WTC11 (cell line): ENCODE measurements at regions not wholly inside any gene's neighbourhood (a gene's known extent, or its start where the extent isn't known, plus 50 kb on each side); places are given as distances from the start of the nearest gene placed in this dataset.

Source experiments
- ATAC-seq: fragments of 200-7000 bp; cut with Tn5 transposase; 2 replicates; pipeline ENCODE4 v1.10.0; 2021; ENCODE audit warnings: mild to moderate bottlenecking, moderate library complexity
- CTCF ChIA-PET: fragments of 300-600 bp; sonication (Branson Sonifier 250); formaldehyde crosslinking; loops from one replicate; lab custom pipeline; 2021; ENCODE audit warnings: antibody characterized with exemption; lab: Charles Lee
- POLR2A ChIA-PET: fragments of 350-600 bp; sonication (Branson Sonifier 250); formaldehyde crosslinking; loops from one replicate; lab custom pipeline; 2021; ENCODE audit warnings: antibody characterized with exemption; lab: Charles Lee
- DNase-seq: peaks from one replicate; pipeline ENCODE4 v3.0.0; 2021; ENCODE audit warnings: low spot score
- H3K27ac Mint-ChIP-seq: 2 replicates; pipeline ENCODE4 v1.8.0; 2021; ENCODE audit warnings: mixed read lengths
- H3K27me3 Mint-ChIP-seq: 2 replicates; pipeline ENCODE4 v1.8.0; 2021; ENCODE audit warnings: low read depth, mild to moderate bottlenecking, moderate library complexity, mixed read lengths
- H3K36me3 Mint-ChIP-seq: 2 replicates; pipeline ENCODE4 v1.8.0; 2021; ENCODE audit warnings: mixed read lengths
- H3K4me1 Mint-ChIP-seq: 2 replicates; pipeline ENCODE4 v1.8.0; 2022; ENCODE audit warnings: mixed read lengths
- H3K4me3 Mint-ChIP-seq: 2 replicates; pipeline ENCODE4 v1.8.0; 2021; ENCODE audit warnings: mild to moderate bottlenecking, moderate library complexity, mixed read lengths
- H3K9me3 Mint-ChIP-seq: 2 replicates; pipeline ENCODE4 v1.8.0; 2021; ENCODE audit warnings: mixed read lengths
- ETV6 ChIP-seq: sonication (generic); formaldehyde crosslinking; IDR thresholded peaks from 2 replicates; pipeline ENCODE4 v1.8.1; 2022; ENCODE audit warnings: mild to moderate bottlenecking, missing genetic modification reagents
- IRF2 ChIP-seq: sonication (generic); formaldehyde crosslinking; IDR thresholded peaks from 2 replicates; pipeline ENCODE4 v1.8.0; 2022; ENCODE audit warnings: low read depth, missing genetic modification reagents, borderline replicate concordance
- NFE2L1 ChIP-seq: sonication (generic); formaldehyde crosslinking; IDR thresholded peaks from 2 replicates; pipeline ENCODE4 v1.8.1; 2023; ENCODE audit warnings: missing genetic modification reagents
- NFYB ChIP-seq: sonication (generic); formaldehyde crosslinking; conservative IDR thresholded peaks from 2 replicates; pipeline ENCODE4 v1.8.0; 2022; ENCODE audit warnings: low read depth, missing genetic modification reagents
- NR1H2 ChIP-seq: sonication (generic); formaldehyde crosslinking; IDR thresholded peaks from 2 replicates; pipeline ENCODE4 v1.9.0; 2021; ENCODE audit warnings: mild to moderate bottlenecking, moderate library complexity, missing genetic modification reagents
- NR3C1 ChIP-seq: sonication (generic); formaldehyde crosslinking; conservative IDR thresholded peaks from 2 replicates; pipeline ENCODE4 v1.8.1; 2023; ENCODE audit warnings: low read depth, mild to moderate bottlenecking, missing genetic modification reagents
- PRRX2 ChIP-seq: fragments of 250-450 bp; sonication (Bioruptor Pico); IDR thresholded peaks from 2 replicates; pipeline ENCODE4 v1.8.0; 2021; ENCODE audit warnings: mild to moderate bottlenecking
- SMAD3 ChIP-seq: sonication (generic); formaldehyde crosslinking; IDR thresholded peaks from 2 replicates; pipeline ENCODE4 v1.8.0; 2022; ENCODE audit warnings: missing genetic modification reagents, mild to moderate bottlenecking, borderline replicate concordance
- SOX15 ChIP-seq: fragments of 250-450 bp; sonication (Bioruptor Pico); IDR thresholded peaks from 2 replicates; pipeline ENCODE4 v1.9.0; 2021; ENCODE audit warnings: mild to moderate bottlenecking
- TEAD1 ChIP-seq: sonication (generic); formaldehyde crosslinking; IDR thresholded peaks from 2 replicates; pipeline ENCODE4 v1.8.0; 2022; ENCODE audit warnings: mild to moderate bottlenecking, missing genetic modification reagents
- TP53 ChIP-seq: sonication (generic); formaldehyde crosslinking; IDR thresholded peaks from 2 replicates; pipeline ENCODE4 v1.8.1; 2023; ENCODE audit warnings: mild to moderate bottlenecking, missing genetic modification reagents
- ZNF263 ChIP-seq: sonication (generic); formaldehyde crosslinking; IDR thresholded peaks from 2 replicates; pipeline ENCODE4 v1.8.1; 2022; ENCODE audit warnings: low read depth, mild to moderate bottlenecking, moderate library complexity, missing genetic modification reagents
- TF ChIP-seq, protein P1 (sequence below): sonication (generic); formaldehyde crosslinking; IDR thresholded peaks from 2 replicates; pipeline ENCODE4 v1.8.1; 2022; ENCODE audit warnings: mild to moderate bottlenecking, missing genetic modification reagents, moderate library complexity, borderline replicate concordance
- TF ChIP-seq, protein P2 (sequence below): sonication (generic); formaldehyde crosslinking; IDR thresholded peaks from 2 replicates; pipeline ENCODE4 v1.8.0; 2023; ENCODE audit warnings: missing genetic modification reagents, mild to moderate bottlenecking, borderline replicate concordance
- TF ChIP-seq, protein P3 (sequence below): sonication (generic); formaldehyde crosslinking; IDR thresholded peaks from 2 replicates; pipeline ENCODE4 v1.8.1; 2023; ENCODE audit warnings: mild to moderate bottlenecking, missing genetic modification reagents, moderate library complexity
- TF ChIP-seq, protein P4 (sequence below): sonication (generic); formaldehyde crosslinking; IDR thresholded peaks from 2 replicates; pipeline ENCODE4 v1.8.0; 2022; ENCODE audit warnings: mild to moderate bottlenecking, missing genetic modification reagents
- TF ChIP-seq, protein P5 (sequence below): sonication (generic); formaldehyde crosslinking; IDR thresholded peaks from 2 replicates; pipeline ENCODE4 v1.8.0; 2022; ENCODE audit warnings: mild to moderate bottlenecking, missing genetic modification reagents
- TF ChIP-seq, protein P6 (sequence below): sonication (generic); formaldehyde crosslinking; IDR thresholded peaks from 2 replicates; pipeline ENCODE4 v1.8.1; 2022; ENCODE audit warnings: low read depth, mild to moderate bottlenecking, moderate library complexity, missing genetic modification reagents, borderline replicate concordance
- TF ChIP-seq, protein P7 (sequence below): fragments of 250-450 bp; sonication (Bioruptor Pico); IDR thresholded peaks from 2 replicates; pipeline ENCODE4 v1.9.0; 2021; ENCODE audit warnings: mild to moderate bottlenecking

DNA sequence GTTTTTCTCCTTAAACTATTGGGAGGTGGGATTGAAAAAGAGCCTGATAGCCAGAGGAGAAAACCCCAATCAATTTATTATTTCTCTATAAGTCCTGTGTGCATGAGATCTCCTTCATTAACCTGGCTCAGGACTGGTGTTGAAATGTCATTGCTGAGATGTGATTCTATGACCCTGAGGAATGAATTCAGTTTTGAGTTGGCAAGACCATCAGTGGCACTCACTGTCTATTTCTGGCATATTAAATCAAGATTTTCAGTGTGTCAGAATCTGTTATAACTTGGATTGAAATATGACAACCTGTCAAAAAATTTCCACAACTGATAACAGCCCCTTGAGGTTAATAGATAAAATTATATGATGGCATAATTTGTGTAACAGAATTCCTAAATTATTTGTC is 431.1 kb downstream of the TFAP2B start:
- H3K9me3 Mint-ChIP-seq: no peaks in the 10 kb centered on the region
- H3K27me3 Mint-ChIP-seq: no peaks in the 10 kb centered on the region
- no peak overlapping the region for H3K4me3 Mint-ChIP-seq
- DNase-seq (no peak), ATAC-seq (no peak)
- H3K4me1 Mint-ChIP-seq: no peaks in the 10 kb centered on the region
- TF ChIP-seq TP53 (CRISPR knock-in tag) (no peak), SMAD3 (CRISPR knock-in tag) (no peak), PRRX2 (CRISPR knock-in tag) (no peak), NFYB (CRISPR knock-in tag) (no peak), NR3C1 (CRISPR knock-in tag) (no peak), SOX15 (CRISPR knock-in tag) (no peak), ETV6 (no peak), TEAD1 (CRISPR knock-in tag) (no peak), ZNF263 (no peak), NFE2L1 (CRISPR knock-in tag) (no peak), NR1H2 (CRISPR knock-in tag) (no peak), IRF2 (CRISPR knock-in tag) (no peak)
- TF ChIP-seq, protein P1, sequence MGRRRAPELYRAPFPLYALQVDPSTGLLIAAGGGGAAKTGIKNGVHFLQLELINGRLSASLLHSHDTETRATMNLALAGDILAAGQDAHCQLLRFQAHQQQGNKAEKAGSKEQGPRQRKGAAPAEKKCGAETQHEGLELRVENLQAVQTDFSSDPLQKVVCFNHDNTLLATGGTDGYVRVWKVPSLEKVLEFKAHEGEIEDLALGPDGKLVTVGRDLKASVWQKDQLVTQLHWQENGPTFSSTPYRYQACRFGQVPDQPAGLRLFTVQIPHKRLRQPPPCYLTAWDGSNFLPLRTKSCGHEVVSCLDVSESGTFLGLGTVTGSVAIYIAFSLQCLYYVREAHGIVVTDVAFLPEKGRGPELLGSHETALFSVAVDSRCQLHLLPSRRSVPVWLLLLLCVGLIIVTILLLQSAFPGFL: no peak
- TF ChIP-seq, protein P2, sequence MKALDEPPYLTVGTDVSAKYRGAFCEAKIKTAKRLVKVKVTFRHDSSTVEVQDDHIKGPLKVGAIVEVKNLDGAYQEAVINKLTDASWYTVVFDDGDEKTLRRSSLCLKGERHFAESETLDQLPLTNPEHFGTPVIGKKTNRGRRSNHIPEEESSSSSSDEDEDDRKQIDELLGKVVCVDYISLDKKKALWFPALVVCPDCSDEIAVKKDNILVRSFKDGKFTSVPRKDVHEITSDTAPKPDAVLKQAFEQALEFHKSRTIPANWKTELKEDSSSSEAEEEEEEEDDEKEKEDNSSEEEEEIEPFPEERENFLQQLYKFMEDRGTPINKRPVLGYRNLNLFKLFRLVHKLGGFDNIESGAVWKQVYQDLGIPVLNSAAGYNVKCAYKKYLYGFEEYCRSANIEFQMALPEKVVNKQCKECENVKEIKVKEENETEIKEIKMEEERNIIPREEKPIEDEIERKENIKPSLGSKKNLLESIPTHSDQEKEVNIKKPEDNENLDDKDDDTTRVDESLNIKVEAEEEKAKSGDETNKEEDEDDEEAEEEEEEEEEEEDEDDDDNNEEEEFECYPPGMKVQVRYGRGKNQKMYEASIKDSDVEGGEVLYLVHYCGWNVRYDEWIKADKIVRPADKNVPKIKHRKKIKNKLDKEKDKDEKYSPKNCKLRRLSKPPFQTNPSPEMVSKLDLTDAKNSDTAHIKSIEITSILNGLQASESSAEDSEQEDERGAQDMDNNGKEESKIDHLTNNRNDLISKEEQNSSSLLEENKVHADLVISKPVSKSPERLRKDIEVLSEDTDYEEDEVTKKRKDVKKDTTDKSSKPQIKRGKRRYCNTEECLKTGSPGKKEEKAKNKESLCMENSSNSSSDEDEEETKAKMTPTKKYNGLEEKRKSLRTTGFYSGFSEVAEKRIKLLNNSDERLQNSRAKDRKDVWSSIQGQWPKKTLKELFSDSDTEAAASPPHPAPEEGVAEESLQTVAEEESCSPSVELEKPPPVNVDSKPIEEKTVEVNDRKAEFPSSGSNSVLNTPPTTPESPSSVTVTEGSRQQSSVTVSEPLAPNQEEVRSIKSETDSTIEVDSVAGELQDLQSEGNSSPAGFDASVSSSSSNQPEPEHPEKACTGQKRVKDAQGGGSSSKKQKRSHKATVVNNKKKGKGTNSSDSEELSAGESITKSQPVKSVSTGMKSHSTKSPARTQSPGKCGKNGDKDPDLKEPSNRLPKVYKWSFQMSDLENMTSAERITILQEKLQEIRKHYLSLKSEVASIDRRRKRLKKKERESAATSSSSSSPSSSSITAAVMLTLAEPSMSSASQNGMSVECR (CRISPR knock-in tag): no peak
- TF ChIP-seq, protein P3, sequence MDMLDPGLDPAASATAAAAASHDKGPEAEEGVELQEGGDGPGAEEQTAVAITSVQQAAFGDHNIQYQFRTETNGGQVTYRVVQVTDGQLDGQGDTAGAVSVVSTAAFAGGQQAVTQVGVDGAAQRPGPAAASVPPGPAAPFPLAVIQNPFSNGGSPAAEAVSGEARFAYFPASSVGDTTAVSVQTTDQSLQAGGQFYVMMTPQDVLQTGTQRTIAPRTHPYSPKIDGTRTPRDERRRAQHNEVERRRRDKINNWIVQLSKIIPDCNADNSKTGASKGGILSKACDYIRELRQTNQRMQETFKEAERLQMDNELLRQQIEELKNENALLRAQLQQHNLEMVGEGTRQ: no peak
- TF ChIP-seq, protein P4, sequence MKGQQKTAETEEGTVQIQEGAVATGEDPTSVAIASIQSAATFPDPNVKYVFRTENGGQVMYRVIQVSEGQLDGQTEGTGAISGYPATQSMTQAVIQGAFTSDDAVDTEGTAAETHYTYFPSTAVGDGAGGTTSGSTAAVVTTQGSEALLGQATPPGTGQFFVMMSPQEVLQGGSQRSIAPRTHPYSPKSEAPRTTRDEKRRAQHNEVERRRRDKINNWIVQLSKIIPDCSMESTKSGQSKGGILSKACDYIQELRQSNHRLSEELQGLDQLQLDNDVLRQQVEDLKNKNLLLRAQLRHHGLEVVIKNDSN (CRISPR knock-in tag): no peak
- TF ChIP-seq, protein P5, sequence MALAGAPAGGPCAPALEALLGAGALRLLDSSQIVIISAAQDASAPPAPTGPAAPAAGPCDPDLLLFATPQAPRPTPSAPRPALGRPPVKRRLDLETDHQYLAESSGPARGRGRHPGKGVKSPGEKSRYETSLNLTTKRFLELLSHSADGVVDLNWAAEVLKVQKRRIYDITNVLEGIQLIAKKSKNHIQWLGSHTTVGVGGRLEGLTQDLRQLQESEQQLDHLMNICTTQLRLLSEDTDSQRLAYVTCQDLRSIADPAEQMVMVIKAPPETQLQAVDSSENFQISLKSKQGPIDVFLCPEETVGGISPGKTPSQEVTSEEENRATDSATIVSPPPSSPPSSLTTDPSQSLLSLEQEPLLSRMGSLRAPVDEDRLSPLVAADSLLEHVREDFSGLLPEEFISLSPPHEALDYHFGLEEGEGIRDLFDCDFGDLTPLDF (CRISPR knock-in tag): no peak
- TF ChIP-seq, protein P6, sequence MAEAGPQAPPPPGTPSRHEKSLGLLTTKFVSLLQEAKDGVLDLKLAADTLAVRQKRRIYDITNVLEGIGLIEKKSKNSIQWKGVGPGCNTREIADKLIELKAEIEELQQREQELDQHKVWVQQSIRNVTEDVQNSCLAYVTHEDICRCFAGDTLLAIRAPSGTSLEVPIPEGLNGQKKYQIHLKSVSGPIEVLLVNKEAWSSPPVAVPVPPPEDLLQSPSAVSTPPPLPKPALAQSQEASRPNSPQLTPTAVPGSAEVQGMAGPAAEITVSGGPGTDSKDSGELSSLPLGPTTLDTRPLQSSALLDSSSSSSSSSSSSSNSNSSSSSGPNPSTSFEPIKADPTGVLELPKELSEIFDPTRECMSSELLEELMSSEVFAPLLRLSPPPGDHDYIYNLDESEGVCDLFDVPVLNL (CRISPR knock-in tag): no peak
- TF ChIP-seq, protein P7, sequence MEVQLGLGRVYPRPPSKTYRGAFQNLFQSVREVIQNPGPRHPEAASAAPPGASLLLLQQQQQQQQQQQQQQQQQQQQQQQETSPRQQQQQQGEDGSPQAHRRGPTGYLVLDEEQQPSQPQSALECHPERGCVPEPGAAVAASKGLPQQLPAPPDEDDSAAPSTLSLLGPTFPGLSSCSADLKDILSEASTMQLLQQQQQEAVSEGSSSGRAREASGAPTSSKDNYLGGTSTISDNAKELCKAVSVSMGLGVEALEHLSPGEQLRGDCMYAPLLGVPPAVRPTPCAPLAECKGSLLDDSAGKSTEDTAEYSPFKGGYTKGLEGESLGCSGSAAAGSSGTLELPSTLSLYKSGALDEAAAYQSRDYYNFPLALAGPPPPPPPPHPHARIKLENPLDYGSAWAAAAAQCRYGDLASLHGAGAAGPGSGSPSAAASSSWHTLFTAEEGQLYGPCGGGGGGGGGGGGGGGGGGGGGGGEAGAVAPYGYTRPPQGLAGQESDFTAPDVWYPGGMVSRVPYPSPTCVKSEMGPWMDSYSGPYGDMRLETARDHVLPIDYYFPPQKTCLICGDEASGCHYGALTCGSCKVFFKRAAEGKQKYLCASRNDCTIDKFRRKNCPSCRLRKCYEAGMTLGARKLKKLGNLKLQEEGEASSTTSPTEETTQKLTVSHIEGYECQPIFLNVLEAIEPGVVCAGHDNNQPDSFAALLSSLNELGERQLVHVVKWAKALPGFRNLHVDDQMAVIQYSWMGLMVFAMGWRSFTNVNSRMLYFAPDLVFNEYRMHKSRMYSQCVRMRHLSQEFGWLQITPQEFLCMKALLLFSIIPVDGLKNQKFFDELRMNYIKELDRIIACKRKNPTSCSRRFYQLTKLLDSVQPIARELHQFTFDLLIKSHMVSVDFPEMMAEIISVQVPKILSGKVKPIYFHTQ: no peak
- ChIA-PET CTCF (no interaction called here), POLR2A (no interaction called here)
- no peaks in the 10 kb centered on the region for H3K36me3 Mint-ChIP-seq
- H3K27ac Mint-ChIP-seq: no peak overlapping the region
